Peyer's patch (tissue), 4 donors: ENCODE measurements at regions not wholly inside any gene's neighbourhood (a gene's known extent, or its start where the extent isn't known, plus 50 kb on each side); places are given as distances from the start of the nearest gene placed in this dataset.

Source experiments
- CTCF ChIP-seq, 6 experiments: fragments of 450-650 bp in 4 of 6; fragments of 200-600 bp in 2 of 6; sonication (generic) in 1 of 6; IDR thresholded peaks; one replicate each; pipeline ENCODE4 v1.5.1; 2017 to 2019; ENCODE audit warnings: antibody characterized with exemption in 6 of 6, mild to moderate bottlenecking in 3 of 6, moderate library complexity in 1 of 6
- POLR2A ChIP-seq, 2 donors: fragments of 450-650 bp; IDR thresholded peaks; one replicate each; pipeline ENCODE4 v1.5.1; 2017; ENCODE audit warnings: antibody characterized with exemption in 2 of 2, mild to moderate bottlenecking in 2 of 2, moderate library complexity in 2 of 2

- TF ChIP-seq POLR2A (IDR thresholded peaks at IDR 0.05) (no peak), CTCF (IDR thresholded peaks at IDR 0.05) (peak in 1 of 6 experiments; percentile 6)
Observed at GRCh38 chr15:47496343-47497185, 220.7 kb upstream of the SEMA6D start.
